ENCODE measurements at regions not wholly inside any gene's neighbourhood (a gene's known extent, or its start where the extent isn't known, plus 50 kb on each side); places are given as distances from the start of the nearest gene placed in this dataset.
A peak's percentile ranks its signal among the peaks of the same experiment; 100 is the strongest.

- Mint-ChIP-seq H3K36me3 (ENCODE audit: insufficient read depth) (no peaks in the 10 kb centered on the region), H3K9me3 (no peaks in the 10 kb centered on the region), H3K27me3 (no peaks in the 10 kb centered on the region), H3K27ac (ENCODE audit: low read depth) (no peak overlapping the region), H3K4me1 (peaks cover 17% of the 10 kb centered on the region), H3K4me3 (no peak overlapping the region)
- ATAC-seq (replicated peaks; ENCODE audit: extremely low read depth, poor library complexity, severe bottlenecking) = no peak
- no peak for DNase-seq (ENCODE audit: low spot score in 2 of 2)
Observed at GRCh38 chr10:88076027-88076880, 212.8 kb downstream of the PTEN start.

- no peaks in the 10 kb centered on the region for H3K27me3 Mint-ChIP-seq
Observed at GRCh38 chr10:88077977-88078376, 214.6 kb downstream of the PTEN start.

GRCh38 chr10:88080213-88080612 is 216.8 kb downstream of the PTEN start:
- peaks cover 21% of the 10 kb centered on the region for H3K4me1 Mint-ChIP-seq
- no peak overlapping the region for H3K4me3 Mint-ChIP-seq
- no peak for ATAC-seq (replicated peaks; ENCODE audit: extremely low read depth, poor library complexity, severe bottlenecking)
- H3K36me3 Mint-ChIP-seq (ENCODE audit: insufficient read depth) = no peaks in the 10 kb centered on the region
- H3K27ac Mint-ChIP-seq (ENCODE audit: low read depth) = no peak overlapping the region
- no peaks in the 10 kb centered on the region for H3K27me3 Mint-ChIP-seq
- H3K9me3 Mint-ChIP-seq = no peaks in the 10 kb centered on the region
- no peak for DNase-seq (ENCODE audit: low spot score in 2 of 2)

More at GRCh38 chr10:88077977-88078376, 214.6 kb downstream of the PTEN start:
- no peak overlapping the region for H3K4me3 Mint-ChIP-seq
- ATAC-seq (replicated peaks; ENCODE audit: extremely low read depth, poor library complexity, severe bottlenecking) (no peak), DNase-seq (ENCODE audit: low spot score in 2 of 2) (no peak)
- no peaks in the 10 kb centered on the region for H3K9me3 Mint-ChIP-seq
- H3K27ac Mint-ChIP-seq (ENCODE audit: low read depth) = no peak overlapping the region
- peaks cover 20% of the 10 kb centered on the region for H3K4me1 Mint-ChIP-seq
- H3K36me3 Mint-ChIP-seq (ENCODE audit: insufficient read depth) = no peaks in the 10 kb centered on the region

GRCh38 chr10:88081457-88082054 is 218.1 kb downstream of the PTEN start:
- H3K27me3 Mint-ChIP-seq = no peaks in the 10 kb centered on the region
- H3K9me3 Mint-ChIP-seq = no peaks in the 10 kb centered on the region
- ATAC-seq (replicated peaks; ENCODE audit: extremely low read depth, poor library complexity, severe bottlenecking) (no peak), DNase-seq (ENCODE audit: low spot score in 2 of 2) (no peak)
- H3K4me3 Mint-ChIP-seq = no peak overlapping the region
- H3K4me1 Mint-ChIP-seq = peaks cover 12% of the 10 kb centered on the region
- no peak overlapping the region for H3K27ac Mint-ChIP-seq (ENCODE audit: low read depth)
- H3K36me3 Mint-ChIP-seq (ENCODE audit: insufficient read depth) = no peaks in the 10 kb centered on the region

GRCh38 chr10:88082391-88082790 is 219.0 kb downstream of the PTEN start:
- H3K4me1 Mint-ChIP-seq = peaks cover 10% of the 10 kb centered on the region
- H3K9me3 Mint-ChIP-seq = no peaks in the 10 kb centered on the region
- H3K4me3 Mint-ChIP-seq = no peak overlapping the region
- ATAC-seq (replicated peaks; ENCODE audit: extremely low read depth, poor library complexity, severe bottlenecking) = no peak
- H3K27me3 Mint-ChIP-seq = no peaks in the 10 kb centered on the region
- H3K27ac Mint-ChIP-seq (ENCODE audit: low read depth) = no peak overlapping the region
- H3K36me3 Mint-ChIP-seq (ENCODE audit: insufficient read depth) = no peaks in the 10 kb centered on the region
- DNase-seq (ENCODE audit: low spot score in 2 of 2) = no peak

- ATAC-seq (replicated peaks; ENCODE audit: extremely low read depth, poor library complexity, severe bottlenecking) = no peak
- no peak overlapping the region for H3K4me3 Mint-ChIP-seq
- H3K36me3 Mint-ChIP-seq (ENCODE audit: insufficient read depth) = no peaks in the 10 kb centered on the region
- DNase-seq (ENCODE audit: low spot score in 2 of 2) = no peak
- H3K27ac Mint-ChIP-seq (ENCODE audit: low read depth) = no peak overlapping the region
- peaks cover 10% of the 10 kb centered on the region for H3K4me1 Mint-ChIP-seq
- no peaks in the 10 kb centered on the region for H3K27me3 Mint-ChIP-seq
- no peaks in the 10 kb centered on the region for H3K9me3 Mint-ChIP-seq
Observed at GRCh38 chr10:88082806-88083596, 219.6 kb downstream of the PTEN start.

- Mint-ChIP-seq H3K9me3 (no peaks in the 10 kb centered on the region), H3K27ac (ENCODE audit: low read depth) (no peak overlapping the region), H3K4me3 (no peak overlapping the region), H3K27me3 (no peaks in the 10 kb centered on the region), H3K36me3 (ENCODE audit: insufficient read depth) (no peaks in the 10 kb centered on the region), H3K4me1 (peaks cover 10% of the 10 kb centered on the region)
- DNase-seq (ENCODE audit: low spot score in 2 of 2) (no peak), ATAC-seq (replicated peaks; ENCODE audit: extremely low read depth, poor library complexity, severe bottlenecking) (no peak)
Observed at GRCh38 chr10:88083597-88083989, 220.2 kb downstream of the PTEN start.

- no peak for DNase-seq (ENCODE audit: low spot score in 2 of 2)
- ATAC-seq (replicated peaks; ENCODE audit: extremely low read depth, poor library complexity, severe bottlenecking) = no peak
- peaks cover 2% of the 10 kb centered on the region for H3K36me3 Mint-ChIP-seq (ENCODE audit: insufficient read depth)
- H3K9me3 Mint-ChIP-seq = peaks cover 10% of the 10 kb centered on the region
- H3K27ac Mint-ChIP-seq (ENCODE audit: low read depth) = no peak overlapping the region
- no peaks in the 10 kb centered on the region for H3K27me3 Mint-ChIP-seq
- no peak overlapping the region for H3K4me3 Mint-ChIP-seq
- H3K4me1 Mint-ChIP-seq = peaks cover 28% of the 10 kb centered on the region
Observed at GRCh38 chr10:88086187-88086960, 222.9 kb downstream of the PTEN start.

GRCh38 chr10:88088441-88089340 is 225.3 kb downstream of the PTEN start:
- Mint-ChIP-seq H3K9me3 (peaks cover 10% of the 10 kb centered on the region), H3K27me3 (no peaks in the 10 kb centered on the region), H3K4me1 (peaks cover 38% of the 10 kb centered on the region), H3K36me3 (ENCODE audit: insufficient read depth) (peaks cover 2% of the 10 kb centered on the region), H3K4me3 (no peak overlapping the region), H3K27ac (ENCODE audit: low read depth) (no peak overlapping the region)
- no peak for ATAC-seq (replicated peaks; ENCODE audit: extremely low read depth, poor library complexity, severe bottlenecking)
- DNase-seq (ENCODE audit: low spot score in 2 of 2) = no peak

GRCh38 chr10:88089498-88089897 is 226.1 kb downstream of the PTEN start:
- H3K9me3 Mint-ChIP-seq = peaks cover 10% of the 10 kb centered on the region
- DNase-seq (ENCODE audit: low spot score in 2 of 2) = no peak
- no peak overlapping the region for H3K4me3 Mint-ChIP-seq
- peak overlapping the region; percentile 92 for H3K27ac Mint-ChIP-seq (ENCODE audit: low read depth)
- H3K4me1 Mint-ChIP-seq = peaks cover 42% of the 10 kb centered on the region
- no peaks in the 10 kb centered on the region for H3K27me3 Mint-ChIP-seq
- no peak for ATAC-seq (replicated peaks; ENCODE audit: extremely low read depth, poor library complexity, severe bottlenecking)
- H3K36me3 Mint-ChIP-seq (ENCODE audit: insufficient read depth) = peaks cover 2% of the 10 kb centered on the region

- Mint-ChIP-seq H3K27ac (ENCODE audit: low read depth) (peak overlapping the region; percentile 92), H3K4me1 (peaks cover 48% of the 10 kb centered on the region), H3K9me3 (peaks cover 10% of the 10 kb centered on the region), H3K4me3 (peak overlapping the region; percentile 30), H3K27me3 (no peaks in the 10 kb centered on the region), H3K36me3 (ENCODE audit: insufficient read depth) (peaks cover 2% of the 10 kb centered on the region)
- ATAC-seq (replicated peaks; ENCODE audit: extremely low read depth, poor library complexity, severe bottlenecking) = no peak
- no peak for DNase-seq (ENCODE audit: low spot score in 2 of 2)
Observed at GRCh38 chr10:88090568-88091214, 227.3 kb downstream of the PTEN start.
